ENCODE measurements at regions not wholly inside any gene's neighbourhood (a gene's known extent, or its start where the extent isn't known, plus 50 kb on each side); places are given as distances from the start of the nearest gene placed in this dataset.

DNA sequence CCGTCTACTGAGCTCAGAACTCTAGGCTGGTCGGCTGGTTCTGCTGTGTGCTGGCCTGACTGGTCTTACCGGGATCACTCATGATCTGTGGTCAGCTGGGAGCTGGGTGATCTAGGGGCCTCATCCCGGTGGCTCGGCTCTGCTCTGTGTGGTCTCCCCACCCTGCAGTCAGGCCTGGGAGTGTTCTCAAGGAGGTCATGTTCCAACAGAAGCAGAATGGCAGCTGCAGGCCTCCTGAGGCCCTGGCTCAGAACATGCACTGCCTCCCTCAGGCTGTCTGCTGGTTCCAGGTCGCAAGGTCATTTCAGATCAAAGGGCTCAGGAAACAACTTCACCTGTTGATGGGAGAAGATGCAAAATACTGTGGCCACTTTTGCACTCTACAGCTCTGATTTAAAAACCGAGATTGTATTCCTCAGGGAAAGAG, 81.1 kb upstream of the RFX8 start:
- TF ChIP-seq EP300 (IDR thresholded peaks at IDR 0.05) = no peak
- no peak overlapping the region for H3K27ac ChIP-seq
- intact Hi-C loops (cut with DNase I) = no loop called here

DNA sequence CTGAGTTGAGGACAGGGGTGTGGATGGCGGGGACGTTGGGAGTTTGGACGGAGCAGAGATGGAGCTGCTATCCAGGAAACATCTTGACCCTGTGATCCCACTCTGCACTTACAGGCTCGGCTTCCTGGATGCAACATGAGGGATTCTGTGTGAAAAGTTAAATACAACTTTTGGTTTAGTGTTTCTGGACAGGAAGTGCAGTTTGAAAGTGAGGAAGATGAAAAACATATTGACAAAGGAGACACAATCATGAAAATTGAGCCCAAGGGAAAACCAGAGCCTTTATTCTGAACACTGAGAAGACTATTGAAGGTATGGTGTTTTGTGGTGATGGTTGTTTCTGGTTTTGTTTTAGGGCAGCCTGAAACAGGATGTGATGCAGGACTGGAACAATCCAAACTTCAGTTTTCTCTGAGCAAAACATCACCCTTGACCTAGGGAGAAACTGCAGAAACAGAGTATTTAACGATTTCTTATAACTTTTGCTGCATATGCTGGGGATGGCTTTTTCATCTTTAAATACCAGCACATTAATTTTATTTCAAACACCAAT, 76.5 kb upstream of the RFX8 start:
- no peak overlapping the region for H3K4me3 ChIP-seq
- TF ChIP-seq EP300 (IDR thresholded peaks at IDR 0.05) = no peak
- TF ChIP-seq POLR2A (IDR thresholded peaks at IDR 0.05) = no peak
- TF ChIP-seq, protein P1, sequence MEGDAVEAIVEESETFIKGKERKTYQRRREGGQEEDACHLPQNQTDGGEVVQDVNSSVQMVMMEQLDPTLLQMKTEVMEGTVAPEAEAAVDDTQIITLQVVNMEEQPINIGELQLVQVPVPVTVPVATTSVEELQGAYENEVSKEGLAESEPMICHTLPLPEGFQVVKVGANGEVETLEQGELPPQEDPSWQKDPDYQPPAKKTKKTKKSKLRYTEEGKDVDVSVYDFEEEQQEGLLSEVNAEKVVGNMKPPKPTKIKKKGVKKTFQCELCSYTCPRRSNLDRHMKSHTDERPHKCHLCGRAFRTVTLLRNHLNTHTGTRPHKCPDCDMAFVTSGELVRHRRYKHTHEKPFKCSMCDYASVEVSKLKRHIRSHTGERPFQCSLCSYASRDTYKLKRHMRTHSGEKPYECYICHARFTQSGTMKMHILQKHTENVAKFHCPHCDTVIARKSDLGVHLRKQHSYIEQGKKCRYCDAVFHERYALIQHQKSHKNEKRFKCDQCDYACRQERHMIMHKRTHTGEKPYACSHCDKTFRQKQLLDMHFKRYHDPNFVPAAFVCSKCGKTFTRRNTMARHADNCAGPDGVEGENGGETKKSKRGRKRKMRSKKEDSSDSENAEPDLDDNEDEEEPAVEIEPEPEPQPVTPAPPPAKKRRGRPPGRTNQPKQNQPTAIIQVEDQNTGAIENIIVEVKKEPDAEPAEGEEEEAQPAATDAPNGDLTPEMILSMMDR (IDR thresholded peaks at IDR 0.05) = no peak
- no peaks in the 10 kb centered on the region for H3K9me3 ChIP-seq
- no peaks in the 10 kb centered on the region for H3K27me3 ChIP-seq
- no peak overlapping the region for H3K27ac ChIP-seq
- DNase-seq = no peak
- intact Hi-C loops (cut with DNase I) = no loop called here
- 38 to 48% (median 38%) methylated on average over 5 of the region's 5 CpGs for WGBS, 3 donors
- H3K36me3 ChIP-seq = no peaks in the 10 kb centered on the region
- peaks cover 1% of the 10 kb centered on the region for H3K4me1 ChIP-seq (ENCODE audit: insufficient read depth)

More for the DNA sequence above, 81.1 kb upstream of the RFX8 start:
- Histone ChIP-seq H3K36me3 (no peaks in the 10 kb centered on the region), H3K27me3 (no peaks in the 10 kb centered on the region), H3K4me3 (no peak overlapping the region), H3K9me3 (no peaks in the 10 kb centered on the region), H3K4me1 (ENCODE audit: insufficient read depth) (peaks cover 4% of the 10 kb centered on the region)
- 71 to 86% (median 80%) methylated on average over 7 of the region's 7 CpGs for WGBS, 3 donors
- no peak for DNase-seq

DNA sequence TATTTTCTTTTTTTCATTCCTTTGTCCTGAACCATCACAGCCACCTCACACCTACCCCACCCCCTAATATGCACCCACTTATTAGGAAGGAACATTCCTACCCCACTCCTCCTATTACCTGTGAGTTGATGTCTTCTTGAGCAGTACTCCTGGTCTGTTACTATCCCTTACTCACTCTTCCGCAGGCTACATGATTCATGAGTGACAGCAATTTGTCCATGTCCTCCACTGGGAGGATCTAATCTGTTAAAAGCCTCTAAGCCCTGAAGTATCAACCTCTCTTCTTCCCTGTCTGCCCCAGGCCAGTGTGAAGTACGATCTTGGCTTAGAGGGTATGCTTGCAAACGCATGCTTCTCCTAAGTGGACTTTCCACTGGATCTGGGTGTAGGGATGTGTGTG, 75.6 kb upstream of the RFX8 start:
- Histone ChIP-seq H3K27me3 (no peaks in the 10 kb centered on the region), H3K4me1 (ENCODE audit: insufficient read depth) (peaks cover 1% of the 10 kb centered on the region), H3K36me3 (no peaks in the 10 kb centered on the region), H3K9me3 (no peaks in the 10 kb centered on the region), H3K4me3 (no peak overlapping the region), H3K27ac (no peak overlapping the region)
- intact Hi-C loops (cut with DNase I) = no loop called here
- no peak for DNase-seq
- 78 to 100% (median 96%) methylated on average over 3 of the region's 3 CpGs for WGBS, 3 donors
- TF ChIP-seq, protein P1 (IDR thresholded peaks at IDR 0.05) = no peak
- TF ChIP-seq POLR2A (IDR thresholded peaks at IDR 0.05) (no peak), EP300 (IDR thresholded peaks at IDR 0.05) (no peak)

DNA sequence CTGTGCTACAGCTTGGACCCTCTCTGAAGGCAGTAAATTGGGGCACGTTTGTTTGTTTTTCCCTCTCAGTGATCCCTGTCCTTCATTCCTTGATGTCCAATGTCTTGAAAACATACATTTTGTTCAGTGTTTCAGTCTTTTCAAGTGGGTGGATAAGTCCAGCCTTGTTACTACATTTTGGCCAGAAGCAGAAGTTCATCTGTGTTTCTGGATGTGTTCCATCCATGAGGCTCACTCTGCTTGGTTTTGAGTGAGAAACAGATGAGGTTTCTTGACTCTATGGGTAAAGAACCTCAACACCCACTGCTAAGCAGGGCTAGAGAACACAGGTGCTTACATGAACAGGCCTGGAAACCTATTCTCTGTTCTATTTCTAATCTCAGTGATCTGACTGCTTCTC, 74.5 kb upstream of the RFX8 start:
- DNase-seq = no peak
- intact Hi-C loops (cut with DNase I) = no loop called here
- H3K27me3 ChIP-seq = no peaks in the 10 kb centered on the region
- no peaks in the 10 kb centered on the region for H3K36me3 ChIP-seq
- H3K4me1 ChIP-seq (ENCODE audit: insufficient read depth) = peaks cover 1% of the 10 kb centered on the region
- no peak overlapping the region for H3K4me3 ChIP-seq
- no peak for TF ChIP-seq POLR2A (IDR thresholded peaks at IDR 0.05)
- H3K9me3 ChIP-seq = no peaks in the 10 kb centered on the region
- no peak overlapping the region for H3K27ac ChIP-seq
- WGBS, 3 donors = 76 to 83% (median 81%) methylated on average over 1 of the region's 1 CpG

DNA sequence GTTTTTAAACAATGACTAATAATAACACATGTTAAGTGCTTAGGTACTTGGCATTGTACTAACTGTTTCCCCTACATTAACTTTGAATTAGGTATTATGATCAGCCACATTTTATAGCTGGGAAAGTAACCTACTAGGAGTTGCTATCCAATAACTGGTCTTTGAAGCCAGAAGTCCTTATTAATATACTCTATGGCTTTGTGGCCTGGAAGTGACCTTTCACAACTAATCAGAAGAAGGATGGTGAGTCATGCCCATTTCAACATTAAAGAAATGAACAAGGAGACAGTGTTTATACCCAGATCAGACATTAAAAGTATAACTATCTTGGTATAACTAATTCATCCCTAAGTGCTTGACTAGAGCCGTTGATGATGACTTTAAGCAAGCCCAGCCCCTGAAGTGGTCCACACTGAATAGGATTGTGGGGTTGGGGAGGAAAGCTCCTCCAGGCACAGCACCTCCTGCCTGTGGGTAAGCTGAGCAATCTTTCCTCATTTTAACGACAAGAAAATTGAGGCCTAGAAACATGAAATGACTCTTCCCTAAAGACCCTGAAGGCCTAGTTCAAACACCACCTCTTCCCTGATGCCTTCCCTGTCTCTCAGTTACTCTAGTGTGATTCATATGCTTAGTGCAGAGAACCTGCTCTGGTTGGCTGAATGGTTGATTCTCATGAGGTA, 71.6 kb upstream of the RFX8 start:
- intact Hi-C loops (cut with DNase I) = no loop called here
- Histone ChIP-seq H3K4me3 (no peak overlapping the region), H3K27me3 (no peaks in the 10 kb centered on the region), H3K36me3 (no peaks in the 10 kb centered on the region), H3K4me1 (ENCODE audit: insufficient read depth) (peaks cover under 1% of the 10 kb centered on the region), H3K27ac (no peak overlapping the region), H3K9me3 (no peaks in the 10 kb centered on the region)
- DNase-seq = no peak
- TF ChIP-seq, protein P1 (IDR thresholded peaks at IDR 0.05) = no peak
- no peak for TF ChIP-seq POLR2A (IDR thresholded peaks at IDR 0.05)
- no peak for TF ChIP-seq EP300 (IDR thresholded peaks at IDR 0.05)
- 80 to 89% (median 88%) methylated on average over 2 of the region's 2 CpGs for WGBS, 3 donors

Measured in ovary (tissue), 7 donors.